ENCODE measurements at regions not wholly inside any gene's neighbourhood (a gene's known extent, or its start where the extent isn't known, plus 50 kb on each side); places are given as distances from the start of the nearest gene placed in this dataset.

GRCh38 chr18:11529081-11529480 lies 80.3 kb upstream of the SLC35G4 start:
- Histone ChIP-seq H3K9me3 (ENCODE audit: low read depth, low read length) (no peaks in the 10 kb centered on the region), H4K20me1 (ENCODE audit: insufficient read depth, low read length) (no peaks in the 10 kb centered on the region), H3K36me3 (ENCODE audit: insufficient read depth, low read length) (no peaks in the 10 kb centered on the region), H3K4me2 (ENCODE audit: insufficient read depth, low read length) (no peak overlapping the region), H3K27me3 (ENCODE audit: insufficient read depth, low read length) (peaks cover 3% of the 10 kb centered on the region), H2AFZ (ENCODE audit: low read length) (no peak overlapping the region), H3K27ac (ENCODE audit: low read depth, low read length) (no peak overlapping the region), H3K79me2 (ENCODE audit: insufficient read depth, low read length) (no peaks in the 10 kb centered on the region), H3K4me1 (ENCODE audit: insufficient read depth, low read length) (no peaks in the 10 kb centered on the region), H3K4me3 (ENCODE audit: insufficient read depth, low read length) (no peak overlapping the region)
- DNase-seq (ENCODE audit: insufficient read length, low spot score, missing footprints), result no peak
- no peak for TF ChIP-seq CTCF (IDR thresholded peaks at IDR 0.05; ENCODE audit: extremely low read depth, low read depth, low read length)

GRCh38 chr18:11526675-11527074 lies 82.7 kb upstream of the SLC35G4 start:
- no peaks in the 10 kb centered on the region for H4K20me1 ChIP-seq (ENCODE audit: insufficient read depth, low read length)
- no peak overlapping the region for H3K27ac ChIP-seq (ENCODE audit: low read depth, low read length)
- H3K27me3 ChIP-seq (ENCODE audit: insufficient read depth, low read length), result peaks cover 3% of the 10 kb centered on the region
- no peak overlapping the region for H2AFZ ChIP-seq (ENCODE audit: low read length)
- DNase-seq (ENCODE audit: insufficient read length, low spot score, missing footprints), result peak; percentile 77
- no peak overlapping the region for H3K4me2 ChIP-seq (ENCODE audit: insufficient read depth, low read length)
- H3K36me3 ChIP-seq (ENCODE audit: insufficient read depth, low read length), result no peaks in the 10 kb centered on the region
- H3K79me2 ChIP-seq (ENCODE audit: insufficient read depth, low read length), result no peaks in the 10 kb centered on the region
- H3K9me3 ChIP-seq (ENCODE audit: low read depth, low read length), result no peaks in the 10 kb centered on the region
- H3K4me3 ChIP-seq (ENCODE audit: insufficient read depth, low read length), result no peak overlapping the region
- H3K4me1 ChIP-seq (ENCODE audit: insufficient read depth, low read length), result no peaks in the 10 kb centered on the region
- no peak for TF ChIP-seq CTCF (IDR thresholded peaks at IDR 0.05; ENCODE audit: extremely low read depth, low read depth, low read length)

- no peak for DNase-seq (ENCODE audit: insufficient read length, low spot score, missing footprints)
- H3K4me2 ChIP-seq (ENCODE audit: insufficient read depth, low read length), result no peak overlapping the region
- no peaks in the 10 kb centered on the region for H3K27me3 ChIP-seq (ENCODE audit: insufficient read depth, low read length)
- TF ChIP-seq CTCF (IDR thresholded peaks at IDR 0.05; ENCODE audit: extremely low read depth, low read depth, low read length), result no peak
- no peak overlapping the region for H3K4me3 ChIP-seq (ENCODE audit: insufficient read depth, low read length)
- H3K4me1 ChIP-seq (ENCODE audit: insufficient read depth, low read length), result peaks cover 8% of the 10 kb centered on the region
- no peaks in the 10 kb centered on the region for H3K9me3 ChIP-seq (ENCODE audit: low read depth, low read length)
- H3K36me3 ChIP-seq (ENCODE audit: insufficient read depth, low read length), result no peaks in the 10 kb centered on the region
- H2AFZ ChIP-seq (ENCODE audit: low read length), result no peak overlapping the region
- H3K27ac ChIP-seq (ENCODE audit: low read depth, low read length), result no peak overlapping the region
- no peaks in the 10 kb centered on the region for H4K20me1 ChIP-seq (ENCODE audit: insufficient read depth, low read length)
- H3K79me2 ChIP-seq (ENCODE audit: insufficient read depth, low read length), result no peaks in the 10 kb centered on the region
Measured at GRCh38 chr18:11523804-11524203, 85.6 kb upstream of the SLC35G4 start.

GRCh38 chr18:11522992-11523391 lies 86.4 kb upstream of the SLC35G4 start:
- Histone ChIP-seq H3K79me2 (ENCODE audit: insufficient read depth, low read length) (no peaks in the 10 kb centered on the region), H3K27ac (ENCODE audit: low read depth, low read length) (no peak overlapping the region), H3K27me3 (ENCODE audit: insufficient read depth, low read length) (no peaks in the 10 kb centered on the region), H3K4me3 (ENCODE audit: insufficient read depth, low read length) (no peak overlapping the region), H3K4me1 (ENCODE audit: insufficient read depth, low read length) (peaks cover 8% of the 10 kb centered on the region), H3K36me3 (ENCODE audit: insufficient read depth, low read length) (no peaks in the 10 kb centered on the region), H3K9me3 (ENCODE audit: low read depth, low read length) (no peaks in the 10 kb centered on the region), H3K4me2 (ENCODE audit: insufficient read depth, low read length) (no peak overlapping the region), H4K20me1 (ENCODE audit: insufficient read depth, low read length) (no peaks in the 10 kb centered on the region), H2AFZ (ENCODE audit: low read length) (no peak overlapping the region)
- no peak for DNase-seq (ENCODE audit: insufficient read length, low spot score, missing footprints)
- no peak for TF ChIP-seq CTCF (IDR thresholded peaks at IDR 0.05; ENCODE audit: extremely low read depth, low read depth, low read length)

All from osteoblast (primary cell).